ENCODE measurements at regions not wholly inside any gene's neighbourhood (a gene's known extent, or its start where the extent isn't known, plus 50 kb on each side); places are given as distances from the start of the nearest gene placed in this dataset.

- no peak for ATAC-seq
- Histone ChIP-seq H3K9me2 (ENCODE audit: insufficient read depth) (no peaks in the 10 kb centered on the region), H3K27ac (ENCODE audit: low read depth, low read length) (no peak overlapping the region), H3K9ac (ENCODE audit: low read length) (no peak overlapping the region), H3K9me3 (ENCODE audit: control insufficient read depth in 1 of 2, insufficient read depth in 1 of 2, low read depth in 1 of 2, low read length in 2 of 2) (no peaks in the 10 kb centered on the region), H3K36me3 (ENCODE audit: control insufficient read depth in 1 of 2, insufficient read depth in 2 of 2, low read length in 2 of 2) (no peaks in the 10 kb centered on the region), H3K4me3 (replicated peaks in 1 of 2; ENCODE audit: low read depth in 1 of 2, low read length in 2 of 2) (no peak overlapping the region), H3K27me3 (ENCODE audit: insufficient read depth, low read length) (no peaks in the 10 kb centered on the region), H3K4me2 (ENCODE audit: low read length) (no peak overlapping the region), H4K20me1 (ENCODE audit: insufficient read depth) (no peaks in the 10 kb centered on the region), H2AFZ (ENCODE audit: low read depth, low read length, poor library complexity, severe bottlenecking) (no peak overlapping the region), H3K4me1 (ENCODE audit: control insufficient read depth in 1 of 2, insufficient read depth in 2 of 2, low read length in 2 of 2) (no peaks in the 10 kb centered on the region), H3K79me2 (ENCODE audit: insufficient read depth, low read length) (no peaks in the 10 kb centered on the region)
- POLR2A ChIA-PET = no interaction called here
- no TSS peak for BruUV-seq (replicated peaks)
- intact Hi-C loops (cut with micrococcal nuclease) = no loop called here
- DNase-seq (ENCODE audit: low read depth, low spot score) = no peak
- TF ChIP-seq ELF1 (IDR thresholded peaks at IDR 0.05; ENCODE audit: borderline replicate concordance, low read depth) = no peak
- no peak for TF ChIP-seq SIN3A (IDR thresholded peaks at IDR 0.05; ENCODE audit: low read depth)
- TF ChIP-seq SP1 (IDR thresholded peaks at IDR 0.05; ENCODE audit: low read depth) = no peak
- TF ChIP-seq POLR2AphosphoS5 (IDR thresholded peaks at IDR 0.05; ENCODE audit: low read depth, low read length) = no peak
- TF ChIP-seq FOSL1 (IDR thresholded peaks at IDR 0.05; ENCODE audit: low read depth) = no peak
- TF ChIP-seq ATF3 (IDR thresholded peaks at IDR 0.05) = no peak
- RAD21 ChIA-PET (ENCODE audit: low non-redundant PET in 1 of 2, low total read pairs in 2 of 2, uncharacterized antibody in 2 of 2, unreplicated experiment in 2 of 2) = no interaction called here
- CTCF ChIA-PET = no interaction called here
Observed at GRCh38 chr2:236394571-236394970, 130.4 kb upstream of the ASB18 start.

- RAD21 ChIA-PET (ENCODE audit: low non-redundant PET in 1 of 2, low total read pairs in 2 of 2, uncharacterized antibody in 2 of 2, unreplicated experiment in 2 of 2) = no interaction called here
- no peaks in the 10 kb centered on the region for H4K20me1 ChIP-seq (ENCODE audit: insufficient read depth)
- POLR2A ChIA-PET = no interaction called here
- intact Hi-C loops (cut with micrococcal nuclease) = no loop called here
- H3K9ac ChIP-seq (ENCODE audit: low read length) = no peak overlapping the region
- no peaks in the 10 kb centered on the region for H3K9me2 ChIP-seq (ENCODE audit: insufficient read depth)
- no peak overlapping the region for H3K27ac ChIP-seq (ENCODE audit: low read depth, low read length)
- no peaks in the 10 kb centered on the region for H3K27me3 ChIP-seq (ENCODE audit: insufficient read depth, low read length)
- no peaks in the 10 kb centered on the region for H3K4me1 ChIP-seq (ENCODE audit: control insufficient read depth in 1 of 2, insufficient read depth in 2 of 2, low read length in 2 of 2)
- H3K4me3 ChIP-seq (replicated peaks in 1 of 2; ENCODE audit: low read depth in 1 of 2, low read length in 2 of 2) = no peak overlapping the region
- TF ChIP-seq YY1 (IDR thresholded peaks at IDR 0.05; ENCODE audit: extremely low read depth, insufficient replicate concordance, low read depth, low read length) (no peak), REST (IDR thresholded peaks at IDR 0.05; ENCODE audit: low read depth) (no peak), CBX3 (IDR thresholded peaks at IDR 0.05; ENCODE audit: low read depth) (no peak), ZFX (IDR thresholded peaks at IDR 0.05) (no peak), EZH2 (IDR thresholded peaks at IDR 0.05) (no peak), SRF (IDR thresholded peaks at IDR 0.05; ENCODE audit: low read depth) (no peak), FOSL1 (IDR thresholded peaks at IDR 0.05; ENCODE audit: low read depth) (no peak), TCF7L2 (IDR thresholded peaks at IDR 0.05; ENCODE audit: borderline replicate concordance, extremely low read depth, insufficient read depth, insufficient read length) (no peak), ELF1 (IDR thresholded peaks at IDR 0.05; ENCODE audit: borderline replicate concordance, low read depth) (no peak), EZH2phosphoT487 (IDR thresholded peaks at IDR 0.05; ENCODE audit: borderline replicate concordance) (no peak), POLR2AphosphoS5 (IDR thresholded peaks at IDR 0.05; ENCODE audit: low read depth, low read length) (no peak), POLR2A (IDR thresholded peaks at IDR 0.05; ENCODE audit: borderline replicate concordance, extremely low read depth, insufficient read depth, insufficient read length) (no peak), EGR1 (IDR thresholded peaks at IDR 0.05; ENCODE audit: low read depth) (no peak)
- TF ChIP-seq, protein P1, sequence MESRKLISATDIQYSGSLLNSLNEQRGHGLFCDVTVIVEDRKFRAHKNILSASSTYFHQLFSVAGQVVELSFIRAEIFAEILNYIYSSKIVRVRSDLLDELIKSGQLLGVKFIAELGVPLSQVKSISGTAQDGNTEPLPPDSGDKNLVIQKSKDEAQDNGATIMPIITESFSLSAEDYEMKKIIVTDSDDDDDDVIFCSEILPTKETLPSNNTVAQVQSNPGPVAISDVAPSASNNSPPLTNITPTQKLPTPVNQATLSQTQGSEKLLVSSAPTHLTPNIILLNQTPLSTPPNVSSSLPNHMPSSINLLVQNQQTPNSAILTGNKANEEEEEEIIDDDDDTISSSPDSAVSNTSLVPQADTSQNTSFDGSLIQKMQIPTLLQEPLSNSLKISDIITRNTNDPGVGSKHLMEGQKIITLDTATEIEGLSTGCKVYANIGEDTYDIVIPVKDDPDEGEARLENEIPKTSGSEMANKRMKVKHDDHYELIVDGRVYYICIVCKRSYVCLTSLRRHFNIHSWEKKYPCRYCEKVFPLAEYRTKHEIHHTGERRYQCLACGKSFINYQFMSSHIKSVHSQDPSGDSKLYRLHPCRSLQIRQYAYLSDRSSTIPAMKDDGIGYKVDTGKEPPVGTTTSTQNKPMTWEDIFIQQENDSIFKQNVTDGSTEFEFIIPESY (IDR thresholded peaks at IDR 0.05; ENCODE audit: extremely low read depth, insufficient replicate concordance, low read length) = no peak
- H3K79me2 ChIP-seq (ENCODE audit: insufficient read depth, low read length) = no peaks in the 10 kb centered on the region
- H3K9me3 ChIP-seq (ENCODE audit: control insufficient read depth in 1 of 2, insufficient read depth in 1 of 2, low read depth in 1 of 2, low read length in 2 of 2) = no peaks in the 10 kb centered on the region
- no TSS peak for BruUV-seq (replicated peaks)
- H3K4me2 ChIP-seq (ENCODE audit: low read length) = no peak overlapping the region
- no peak for DNase-seq (ENCODE audit: low read depth, low spot score)
- CTCF ChIA-PET = no interaction called here
- no peak overlapping the region for H2AFZ ChIP-seq (ENCODE audit: low read depth, low read length, poor library complexity, severe bottlenecking)
- ATAC-seq = no peak
- H3K36me3 ChIP-seq (ENCODE audit: control insufficient read depth in 1 of 2, insufficient read depth in 2 of 2, low read length in 2 of 2) = no peaks in the 10 kb centered on the region
Observed at GRCh38 chr2:236395067-236395466, 130.9 kb upstream of the ASB18 start.
